Posterior cingulate gyrus (tissue), 11 donors: ENCODE measurements at regions not wholly inside any gene's neighbourhood (a gene's known extent, or its start where the extent isn't known, plus 50 kb on each side); places are given as distances from the start of the nearest gene placed in this dataset.

ENCODE experiments used
- DNase-seq, 10 donors: peaks; one replicate each; pipeline versions ENCODE4 v3.0.0 to v3.0.0-alpha.2; 2020 to 2021; ENCODE audit warnings: mixed read lengths in 3 of 10
- intact Hi-C: fragments of 100-400 bp; cut with DNase I; formaldehyde crosslinking; loops from one replicate; pipeline ENCODE4 v1.15.1; 2023

GRCh38 chr4:115294717-115295116, 181.3 kb upstream of the NDST4 start:
- intact Hi-C loops: no loop called here
- DNase-seq: no peak

DNA sequence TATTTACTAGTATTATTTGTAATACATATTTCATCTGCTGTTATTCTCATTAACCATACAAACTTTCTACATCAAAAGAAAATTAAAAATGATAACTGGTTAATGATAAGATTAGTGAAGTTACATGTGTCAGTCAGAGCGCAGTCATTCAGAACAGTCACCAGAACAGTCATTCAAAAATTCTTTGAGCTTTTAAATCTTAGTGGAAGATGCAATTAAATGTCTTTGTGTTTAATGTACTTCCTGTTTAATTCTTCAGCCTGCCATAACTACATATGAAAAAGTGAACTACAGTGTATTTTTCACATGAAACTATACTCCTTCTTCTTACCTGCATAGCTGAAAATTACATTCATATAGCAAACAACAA, 179.7 kb upstream of the NDST4 start:
- intact Hi-C loops: no loop called here
- no peak for DNase-seq

DNA sequence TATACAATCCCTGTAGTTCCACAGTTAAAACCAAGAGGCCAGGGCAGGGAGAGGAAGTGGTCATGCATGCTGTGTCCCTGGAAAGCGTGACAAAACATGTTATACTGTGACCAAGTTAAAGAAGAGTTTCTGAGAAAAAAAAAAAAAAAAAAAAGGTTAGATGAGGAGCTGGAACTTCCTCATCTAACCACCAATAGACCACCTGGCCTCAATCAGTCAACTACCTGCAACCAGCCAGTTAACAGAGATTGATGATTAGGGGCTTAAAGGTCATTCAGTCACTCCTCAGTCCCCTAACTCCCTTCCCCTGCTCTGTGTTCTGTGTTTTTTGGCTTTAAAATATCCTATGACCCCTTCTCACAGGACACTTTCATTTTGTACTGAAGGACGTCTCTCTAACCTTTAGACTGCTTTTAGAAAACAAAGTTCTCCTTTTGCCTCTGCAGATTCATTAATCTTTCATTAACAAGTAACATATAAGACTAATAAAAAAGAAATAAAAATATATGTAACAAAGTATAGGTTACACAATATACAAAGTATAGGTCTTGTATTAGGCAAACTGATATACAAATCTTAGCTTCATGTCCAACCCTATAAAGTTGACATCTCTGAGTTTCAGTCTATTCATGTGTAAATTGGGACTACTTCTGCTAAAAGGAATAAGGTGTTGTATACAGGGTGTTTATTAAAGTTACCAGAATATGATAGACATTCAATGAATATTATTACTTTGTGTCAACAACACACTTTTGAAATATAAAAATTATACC, 179.1 kb upstream of the NDST4 start:
- intact Hi-C loops: no loop called here
- no peak for DNase-seq

- intact Hi-C loops: no loop called here
- no peak for DNase-seq
Observed at GRCh38 chr4:115287426-115287825, 174.0 kb upstream of the NDST4 start.

DNA sequence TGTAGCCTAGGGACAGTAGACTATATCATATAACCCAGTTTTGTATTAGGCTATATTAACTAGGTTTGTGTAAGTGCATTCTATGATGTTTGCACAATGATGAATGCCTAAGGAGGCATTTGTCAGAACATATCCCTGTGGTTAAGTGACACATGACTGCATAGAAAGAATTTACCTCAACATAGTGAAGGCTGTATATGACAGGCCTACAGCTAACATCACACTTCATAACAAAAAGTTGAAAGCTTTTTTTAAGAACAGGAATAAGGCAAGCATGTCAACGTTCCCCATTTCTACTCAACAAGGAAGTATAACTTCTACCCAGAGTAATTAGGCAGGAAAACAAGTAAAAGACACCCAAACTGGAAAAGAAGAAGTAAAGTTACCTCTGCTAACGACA, 165.9 kb upstream of the NDST4 start:
- DNase-seq: no peak
- intact Hi-C loops: no loop called here

DNA sequence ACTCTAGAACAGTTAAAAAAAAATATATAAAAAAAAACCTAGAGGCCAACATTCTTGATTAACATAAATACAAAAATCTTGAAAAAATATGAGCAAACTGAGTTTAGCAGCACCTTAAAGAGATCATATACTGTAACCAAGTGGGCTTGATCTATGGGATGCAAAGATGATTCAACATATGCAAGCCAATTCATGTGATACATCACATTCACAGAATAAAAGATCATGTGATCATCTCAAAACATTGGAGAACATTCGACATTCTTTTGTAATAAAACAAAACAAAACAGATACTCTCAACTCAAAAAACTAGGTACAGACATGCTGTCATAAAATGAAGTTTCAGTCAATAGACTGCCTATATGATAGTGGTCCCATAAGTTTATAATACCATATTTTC, 165.4 kb upstream of the NDST4 start:
- no peak for DNase-seq
- intact Hi-C loops: no loop called here

- DNase-seq: peak in 1 of 10 donors; percentile 1
- intact Hi-C loops: no loop called here
Observed at GRCh38 chr4:115275615-115276014, 162.2 kb upstream of the NDST4 start.

DNA sequence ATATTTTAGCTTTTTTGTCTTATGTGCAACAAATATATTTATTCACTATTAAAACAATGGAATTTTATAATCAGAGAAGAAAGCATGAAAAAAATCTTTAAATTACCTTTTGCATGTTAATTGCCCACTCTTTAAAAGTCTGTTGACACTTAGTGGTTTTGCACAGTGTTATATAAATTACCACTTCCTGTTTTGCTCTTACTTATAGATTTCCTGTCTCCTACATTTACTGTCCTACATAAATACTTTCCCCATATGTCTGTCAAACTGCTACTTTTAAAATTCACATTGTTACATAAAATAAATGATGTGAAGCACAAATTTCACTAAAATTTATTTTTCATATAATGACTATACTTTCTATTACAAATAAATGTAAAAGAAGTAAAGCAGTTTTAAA, 161.1 kb upstream of the NDST4 start:
- DNase-seq: no peak

GRCh38 chr4:115272594-115272993, 159.2 kb upstream of the NDST4 start:
- intact Hi-C loops: no loop called here
- DNase-seq: no peak

More for the DNA sequence above, 161.1 kb upstream of the NDST4 start:
- intact Hi-C loops: no loop called here

- no peak for DNase-seq
- intact Hi-C loops: no loop called here
Observed at GRCh38 chr4:115272185-115272584, 158.8 kb upstream of the NDST4 start.

DNA sequence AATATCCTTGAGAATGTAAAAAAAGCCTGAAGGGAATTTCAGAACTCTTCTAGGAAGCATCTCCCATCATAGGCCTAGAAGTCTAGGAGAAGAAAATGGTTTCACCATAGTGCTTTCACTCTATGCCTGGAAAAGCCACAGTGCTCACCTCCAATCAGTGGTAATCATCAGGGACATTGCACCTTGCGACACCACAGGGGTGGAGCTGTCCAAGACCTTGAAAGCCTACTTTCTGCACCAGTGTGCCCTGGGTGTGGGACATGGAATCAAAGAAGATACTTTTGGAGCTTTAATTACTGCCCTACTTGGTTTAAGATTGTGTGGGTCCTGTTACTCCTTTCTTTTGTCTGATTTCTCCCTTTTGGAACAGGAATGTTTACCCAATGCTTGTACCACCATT, 146.8 kb upstream of the NDST4 start:
- DNase-seq: no peak
- intact Hi-C loops: no loop called here

GRCh38 chr4:115259642-115260041, 146.2 kb upstream of the NDST4 start:
- intact Hi-C loops: no loop called here
- no peak for DNase-seq

- DNase-seq: no peak
- intact Hi-C loops: no loop called here
Observed at GRCh38 chr4:115249808-115250207, 136.4 kb upstream of the NDST4 start.

DNA sequence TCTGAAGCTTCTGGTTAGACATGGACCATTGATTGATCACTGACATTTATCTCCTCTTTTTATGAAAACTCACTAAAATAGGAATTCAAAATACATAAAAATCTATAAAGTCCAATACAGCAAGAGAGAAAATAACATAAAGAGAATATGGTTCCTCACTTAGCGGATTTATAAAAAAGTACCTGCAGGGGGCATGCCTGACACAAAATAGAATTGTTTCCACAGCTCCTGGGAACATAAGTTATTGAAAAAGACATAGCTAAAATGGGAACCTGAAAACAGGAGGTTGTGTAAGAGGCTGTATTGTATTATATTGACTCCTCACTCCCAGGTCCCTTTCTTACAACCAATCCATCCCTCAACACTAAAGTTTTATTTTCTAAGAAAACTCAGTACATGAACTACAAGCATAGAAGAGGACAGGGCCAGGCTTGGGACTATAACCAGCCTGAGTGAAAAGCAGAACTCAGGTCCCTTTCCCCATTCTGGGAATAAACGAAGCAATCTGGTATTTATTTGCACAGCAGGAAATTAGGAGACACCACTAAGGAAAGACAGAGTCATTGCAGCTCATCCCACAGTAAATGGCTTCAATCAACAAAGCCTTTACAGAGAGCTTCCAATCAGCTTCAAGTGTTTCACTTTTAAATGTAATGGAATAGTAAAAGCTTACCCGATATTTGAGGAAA, 121.1 kb upstream of the NDST4 start:
- no peak for DNase-seq
- intact Hi-C loops: no loop called here

- DNase-seq: no peak
- intact Hi-C loops: no loop called here
Observed at GRCh38 chr4:115233600-115233999, 120.2 kb upstream of the NDST4 start.

GRCh38 chr4:115229873-115230272, 116.5 kb upstream of the NDST4 start:
- intact Hi-C loops: no loop called here
- no peak for DNase-seq

DNA sequence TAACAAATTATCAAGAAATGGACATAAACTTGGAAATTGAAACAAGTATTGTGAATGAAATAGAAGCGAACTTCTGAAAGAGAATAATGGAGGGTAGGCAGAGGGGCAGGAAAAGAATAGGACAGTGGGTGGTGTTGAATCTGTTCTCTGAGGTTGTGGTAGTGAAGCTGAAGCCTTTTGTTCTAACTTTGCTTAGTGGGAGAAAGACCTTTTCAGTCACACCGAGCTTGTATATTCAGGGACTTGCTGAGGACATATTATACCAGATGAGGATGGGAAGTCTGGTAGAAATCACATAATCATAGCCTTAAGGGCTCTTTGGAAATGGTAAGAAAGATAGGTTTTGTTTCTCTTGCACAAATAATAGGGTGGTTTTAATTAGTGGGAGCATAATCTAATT, 115.4 kb upstream of the NDST4 start:
- intact Hi-C loops: no loop called here
- DNase-seq: no peak

DNA sequence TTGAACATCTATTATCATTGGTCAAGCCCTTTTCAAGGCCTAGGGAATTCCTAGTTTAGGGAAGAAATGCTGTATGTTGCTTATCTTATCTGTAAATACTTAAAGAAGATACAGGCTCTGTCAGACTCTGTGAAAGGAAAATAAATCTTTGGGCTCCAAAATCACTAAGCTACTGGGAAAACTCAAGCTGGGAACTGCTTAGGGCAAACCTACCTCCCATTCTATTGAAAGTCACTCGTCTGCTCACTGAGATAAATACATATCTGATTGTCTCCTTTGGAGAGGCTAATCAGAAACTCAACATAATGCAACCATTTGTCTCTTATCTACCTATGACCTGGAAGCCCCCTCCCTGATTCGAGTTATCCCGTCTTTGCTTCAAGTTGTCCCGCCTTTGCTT, 108.6 kb upstream of the NDST4 start:
- intact Hi-C loops: no loop called here
- no peak for DNase-seq

DNA sequence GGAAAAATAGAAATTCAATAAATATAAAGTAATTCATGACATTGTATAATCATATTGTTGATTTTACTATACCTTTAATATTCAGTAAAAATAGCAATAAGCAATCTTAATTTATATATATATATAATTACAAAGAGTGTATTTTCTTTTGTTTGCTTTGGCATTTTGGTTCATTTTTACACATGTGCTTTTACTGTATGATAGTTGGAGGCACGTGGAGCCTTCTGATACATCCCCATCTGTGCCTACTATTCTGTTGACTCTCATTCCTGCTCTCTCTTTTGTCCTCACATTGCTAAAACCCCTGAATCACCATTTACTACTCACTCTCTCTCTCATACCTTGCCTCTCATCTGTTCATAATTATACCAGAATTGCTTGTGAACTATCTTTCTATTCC, 106.4 kb upstream of the NDST4 start:
- no peak for DNase-seq
- intact Hi-C loops: no loop called here

DNA sequence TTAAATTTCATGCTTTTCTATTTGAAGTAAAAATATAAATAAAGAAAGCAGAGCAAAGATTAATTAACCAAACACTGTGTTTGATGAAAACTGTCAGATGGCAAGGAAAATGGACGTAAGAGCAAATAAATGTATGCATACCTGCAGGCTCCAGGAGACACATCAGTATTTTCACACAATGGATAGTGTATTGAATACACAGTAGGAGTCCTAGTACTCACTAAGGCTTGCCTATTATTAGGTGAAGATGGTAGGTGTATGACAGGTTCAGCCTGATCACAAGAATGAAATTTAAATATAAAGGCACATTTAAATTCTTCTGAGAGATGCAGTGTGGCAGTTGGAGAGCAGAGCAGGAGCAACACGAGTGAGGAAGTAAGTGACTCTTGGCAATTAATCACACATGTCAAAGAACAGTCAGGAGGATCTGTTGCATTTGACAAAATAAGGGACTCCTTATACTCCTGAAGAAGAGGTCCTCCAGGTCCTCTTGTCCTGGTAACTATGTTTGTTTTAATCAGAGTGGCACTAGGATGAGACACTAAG, 106.0 kb upstream of the NDST4 start:
- intact Hi-C loops: no loop called here
- no peak for DNase-seq

DNA sequence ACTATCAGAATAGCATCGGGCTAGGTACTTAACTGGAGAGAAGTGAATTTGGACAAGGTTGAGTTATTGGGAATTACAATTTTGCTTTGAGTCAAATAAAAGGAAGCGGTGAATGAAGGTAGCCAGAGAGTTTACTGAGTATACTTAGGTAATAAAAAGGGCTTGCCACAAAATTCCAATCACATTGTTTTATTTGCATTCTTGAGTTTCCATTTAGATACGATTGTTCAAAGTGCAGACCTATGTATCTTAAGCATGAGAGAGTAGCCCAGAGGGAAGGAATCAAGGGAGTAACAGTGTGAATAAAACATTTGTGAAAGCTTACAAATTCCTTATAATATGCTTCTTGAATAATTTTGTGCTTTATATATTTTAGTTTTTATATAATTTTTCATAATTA, 102.5 kb upstream of the NDST4 start:
- intact Hi-C loops: no loop called here
- DNase-seq: no peak

- no peak for DNase-seq
- intact Hi-C loops: no loop called here
Observed at GRCh38 chr4:115213716-115214115, 100.3 kb upstream of the NDST4 start.
